GM18517 (cell line): ENCODE measurements at regions not wholly inside any gene's neighbourhood (a gene's known extent, or its start where the extent isn't known, plus 50 kb on each side); places are given as distances from the start of the nearest gene placed in this dataset.
A peak's percentile ranks its signal among the peaks of the same experiment; 100 is the strongest.
"Not testable (repeated sequence)": the region's sequence is repeated elsewhere in the genome, so short reads cannot be mapped to it uniquely, and the experiment has no call there.

ENCODE experiments used
- ATAC-seq: cut with Tn5 transposase; IDR thresholded peaks from one replicate; pipeline ENCODE4 v1.9.1; 2021; ENCODE audit warnings: mild to moderate bottlenecking, moderate library complexity; ENCODE audit not compliant: unreplicated experiment

DNA sequence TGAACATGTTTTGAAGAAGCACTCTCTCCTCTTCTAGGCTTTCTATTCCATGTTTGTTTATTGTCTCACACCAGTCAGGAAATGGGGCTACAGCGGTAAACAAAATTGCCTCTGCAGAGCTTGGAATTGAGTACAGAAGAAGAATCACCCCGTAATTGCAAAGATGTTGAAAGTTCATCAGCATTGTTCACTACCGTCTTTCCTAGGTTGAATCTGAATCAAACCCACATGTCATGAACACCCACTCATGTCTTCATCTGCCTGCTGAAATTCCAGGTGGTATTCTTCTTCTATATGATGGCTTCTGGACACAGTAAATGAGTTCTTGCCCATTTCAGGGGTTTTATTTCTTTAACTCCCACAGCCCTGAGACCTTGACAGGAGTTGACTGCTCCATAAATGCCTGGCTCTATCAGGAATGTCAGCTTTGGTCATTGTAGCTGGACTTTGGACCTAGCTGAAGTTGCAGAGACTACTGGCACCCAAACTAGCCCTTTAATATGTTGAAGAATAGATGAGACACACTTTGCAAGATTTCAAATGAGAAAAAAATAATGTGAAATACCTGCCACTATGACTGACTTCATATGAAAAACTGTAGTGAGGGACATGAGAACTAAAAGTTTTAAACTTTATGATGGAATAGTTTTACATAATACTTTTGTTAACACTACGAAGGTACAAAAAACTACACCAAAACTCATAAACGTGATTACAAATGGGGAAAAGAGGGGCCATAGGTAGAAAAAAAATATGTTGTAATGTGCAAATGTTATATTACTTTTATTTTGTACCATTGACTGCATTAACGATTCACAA lies 1235.3 kb upstream of the ZEB2 start:
- ATAC-seq, result no peak

GRCh38 chr2:145753966-145754365 lies 1234.0 kb upstream of the ZEB2 start:
- ATAC-seq, result no peak

DNA sequence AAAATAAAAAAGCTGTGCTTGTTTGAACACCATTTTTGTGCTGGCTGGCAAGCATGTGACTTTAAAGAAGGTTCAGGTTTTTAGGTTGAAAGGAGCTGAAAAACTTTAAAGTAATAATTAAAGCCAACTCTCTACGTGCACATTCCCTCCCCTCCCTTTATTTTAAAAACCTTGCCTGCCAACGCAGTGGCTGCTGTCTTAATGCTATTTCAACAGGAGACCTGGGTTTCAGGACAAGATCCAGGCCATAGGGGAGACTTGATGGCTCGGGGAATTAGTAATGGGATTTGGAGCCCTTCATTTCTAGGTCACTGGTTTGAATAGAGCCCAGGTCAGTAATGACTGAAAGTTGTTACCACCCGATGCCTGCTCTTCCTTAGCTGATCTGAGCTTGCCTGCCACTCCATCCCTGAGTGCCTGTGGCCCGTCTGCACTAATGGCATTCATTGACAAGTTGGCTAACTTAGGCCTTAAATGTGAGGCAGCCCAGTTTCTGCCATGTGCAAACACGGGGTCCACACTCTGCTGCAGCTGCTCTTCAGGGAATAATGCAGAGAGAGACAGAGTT lies 1233.2 kb upstream of the ZEB2 start:
- no peak for ATAC-seq

- ATAC-seq, result peak; percentile 41
These were observed 1232.3 kb upstream of the ZEB2 start for GRCh38 chr2:145752091-145752806.

DNA sequence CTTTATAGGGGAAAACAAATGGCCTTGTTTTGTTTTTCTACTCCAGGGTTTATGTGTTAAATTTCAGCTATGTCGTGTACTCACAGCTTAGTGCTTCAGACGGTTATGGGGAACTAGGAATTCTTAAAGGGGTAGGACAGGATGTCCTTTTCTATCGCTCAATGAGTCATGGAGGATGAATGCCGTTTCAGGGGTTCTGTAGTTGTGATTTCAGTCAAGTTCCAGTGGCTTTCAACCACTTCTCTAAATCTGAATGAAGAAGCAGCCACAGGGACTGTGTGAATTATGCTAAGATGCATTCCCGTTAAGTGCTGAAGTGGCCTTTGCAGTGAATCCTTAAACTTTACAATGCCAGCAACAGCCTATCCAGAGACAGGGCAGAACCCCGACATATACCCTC lies 1231.7 kb upstream of the ZEB2 start:
- peak; percentile 76 for ATAC-seq

DNA sequence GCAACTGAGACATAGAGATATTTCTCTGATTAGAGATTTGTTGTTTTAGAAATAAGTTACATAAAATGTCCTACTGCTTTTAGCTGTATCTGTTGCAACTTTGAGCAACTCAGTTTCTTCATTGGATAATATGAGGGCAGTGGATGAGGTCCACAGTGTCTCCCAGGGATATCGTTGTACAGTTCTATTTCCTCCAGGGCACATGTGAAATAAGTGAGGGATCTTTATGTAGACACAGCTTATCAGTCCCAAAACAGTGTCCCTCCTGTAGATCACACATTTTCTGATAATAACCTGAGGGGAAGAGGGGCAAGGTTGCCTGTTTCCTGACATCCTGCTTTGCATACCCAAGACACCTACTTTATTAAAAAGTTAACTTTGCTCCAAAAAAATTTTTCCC lies 1231.2 kb upstream of the ZEB2 start:
- no peak for ATAC-seq

- ATAC-seq, result no peak
These were observed 1230.7 kb upstream of the ZEB2 start for GRCh38 chr2:145750612-145751011.

DNA sequence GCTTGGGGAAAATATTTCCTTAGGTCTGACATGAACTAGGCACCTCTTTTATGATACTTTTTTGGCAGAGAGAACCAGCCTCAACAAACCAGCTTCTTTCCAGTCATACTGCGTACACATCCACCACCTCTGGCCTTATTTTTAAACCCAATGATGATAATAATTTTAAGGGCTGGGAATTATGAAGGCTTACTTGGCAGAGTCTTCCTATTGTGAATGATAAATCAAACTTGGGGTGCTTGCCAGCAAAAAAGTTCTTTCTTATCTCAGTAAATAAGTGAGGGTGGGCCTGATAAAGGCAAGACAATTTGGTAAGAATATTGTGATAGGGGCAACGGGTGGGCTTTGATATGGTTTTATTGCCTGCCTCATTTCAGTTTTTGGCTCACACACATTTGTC lies 1230.2 kb upstream of the ZEB2 start:
- ATAC-seq, result no peak

GRCh38 chr2:145749556-145749955 lies 1229.6 kb upstream of the ZEB2 start:
- ATAC-seq, result no peak

- peak; percentile 61 for ATAC-seq
These were observed 1229.0 kb upstream of the ZEB2 start for GRCh38 chr2:145748927-145749326.

DNA sequence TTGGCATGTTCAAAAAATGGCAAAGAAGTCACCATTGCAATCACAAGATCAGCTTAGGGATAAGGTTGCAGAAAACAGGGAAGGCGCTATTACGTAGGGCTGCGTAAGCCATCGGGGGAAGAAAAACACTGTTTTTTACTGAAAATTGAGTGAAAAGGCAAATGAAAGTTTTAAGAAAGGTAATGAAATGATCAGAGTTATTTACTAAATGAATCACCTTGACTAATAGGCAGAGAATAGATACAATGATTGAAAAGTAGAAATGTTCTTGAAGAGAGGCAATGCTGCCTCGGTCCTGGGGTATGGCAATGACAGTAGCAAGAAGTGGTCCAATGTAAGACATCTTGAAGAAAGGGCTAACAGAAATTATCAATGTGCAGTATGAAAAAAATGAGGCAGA lies 1227.8 kb upstream of the ZEB2 start:
- no peak for ATAC-seq

DNA sequence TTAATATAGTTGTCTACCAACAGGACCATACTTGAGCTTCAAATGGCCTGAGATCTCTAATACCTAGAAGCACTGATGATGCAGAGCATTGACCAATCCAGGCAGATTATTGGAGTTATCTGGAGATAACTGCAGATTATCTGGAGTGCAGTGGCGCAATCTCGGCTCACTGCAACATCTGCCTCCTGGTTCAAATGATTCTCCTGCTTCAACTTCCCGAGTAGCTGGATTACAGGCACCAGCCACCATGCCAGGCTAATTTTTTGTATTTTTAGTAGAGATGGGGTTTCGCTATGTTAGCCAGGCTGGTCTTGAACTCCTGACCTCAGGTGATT lies 1225.4 kb upstream of the ZEB2 start:
- ATAC-seq, result not testable (repeated sequence)

- peak; percentile 80 for ATAC-seq
These were observed 1224.8 kb upstream of the ZEB2 start for GRCh38 chr2:145744541-145745386.

- ATAC-seq, result no peak
These were observed 1223.1 kb upstream of the ZEB2 start for GRCh38 chr2:145743011-145743410.

- no peak for ATAC-seq
These were observed 1221.7 kb upstream of the ZEB2 start for GRCh38 chr2:145741636-145742035.

DNA sequence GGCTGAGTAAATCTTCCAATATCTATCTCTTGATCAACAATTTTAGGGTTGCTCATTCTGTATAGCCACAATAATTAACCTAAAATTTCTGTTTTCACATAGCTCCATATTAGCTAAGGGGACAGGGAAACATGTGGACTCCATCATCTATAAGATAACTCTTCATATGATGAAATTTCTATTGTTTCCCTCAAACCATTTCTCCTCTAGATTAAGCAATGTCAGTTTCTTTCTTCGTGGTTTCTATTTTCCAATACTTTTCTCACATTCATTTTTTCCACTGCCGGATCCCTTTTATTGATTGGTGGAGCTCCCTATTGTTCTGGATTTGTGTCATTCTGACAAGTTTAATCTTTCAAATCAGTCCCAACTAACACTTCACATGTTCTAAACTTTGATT lies 1221.3 kb upstream of the ZEB2 start:
- ATAC-seq, result no peak

GRCh38 chr2:145740302-145740701 lies 1220.4 kb upstream of the ZEB2 start:
- no peak for ATAC-seq

DNA sequence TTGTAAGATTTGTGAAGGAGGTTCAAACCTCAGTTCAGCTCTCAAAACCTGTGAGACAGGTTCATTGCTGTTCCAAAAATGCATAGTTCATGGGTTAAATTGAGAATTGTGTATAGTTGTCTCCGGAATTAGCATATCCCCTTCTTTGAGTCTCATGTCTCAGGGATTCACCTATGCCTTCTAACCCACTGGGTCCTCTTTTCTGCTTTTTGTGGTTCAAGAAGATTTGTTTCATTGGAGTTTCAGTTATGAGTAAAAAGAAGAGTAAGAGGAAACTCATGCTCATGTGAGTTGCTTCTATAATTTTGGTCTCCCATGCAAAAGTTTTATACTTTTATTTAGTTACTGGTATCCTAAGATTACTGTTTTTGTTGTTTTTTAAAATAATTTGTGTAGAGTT lies 1219.8 kb upstream of the ZEB2 start:
- ATAC-seq, result peak; percentile 53

GRCh38 chr2:145736871-145737270 lies 1217.0 kb upstream of the ZEB2 start:
- ATAC-seq, result no peak

GRCh38 chr2:145731467-145731866 lies 1211.5 kb upstream of the ZEB2 start:
- ATAC-seq, result no peak
